Fibroblast of villous mesenchyme (primary cell): ENCODE measurements at regions not wholly inside any gene's neighbourhood (a gene's known extent, or its start where the extent isn't known, plus 50 kb on each side); places are given as distances from the start of the nearest gene placed in this dataset.
A peak's percentile ranks its signal among the peaks of the same experiment; 100 is the strongest.

Experiments used
- DNase-seq: peaks from one replicate; pipeline ENCODE4 v3.0.0-alpha.2; 2010; ENCODE audit warnings: low read depth
- H3K4me3 ChIP-seq: 2 replicates; pipeline ENCODE4 v1.5.1; 2011; ENCODE audit warnings: low read depth, mild to moderate bottlenecking, low read length
- TF ChIP-seq, protein P1 (sequence below): IDR thresholded peaks from 2 replicates; pipeline ENCODE4 v1.5.1; 2012; ENCODE audit warnings: low read depth, mild to moderate bottlenecking, low read length; ENCODE audit not compliant: insufficient read depth

DNA sequence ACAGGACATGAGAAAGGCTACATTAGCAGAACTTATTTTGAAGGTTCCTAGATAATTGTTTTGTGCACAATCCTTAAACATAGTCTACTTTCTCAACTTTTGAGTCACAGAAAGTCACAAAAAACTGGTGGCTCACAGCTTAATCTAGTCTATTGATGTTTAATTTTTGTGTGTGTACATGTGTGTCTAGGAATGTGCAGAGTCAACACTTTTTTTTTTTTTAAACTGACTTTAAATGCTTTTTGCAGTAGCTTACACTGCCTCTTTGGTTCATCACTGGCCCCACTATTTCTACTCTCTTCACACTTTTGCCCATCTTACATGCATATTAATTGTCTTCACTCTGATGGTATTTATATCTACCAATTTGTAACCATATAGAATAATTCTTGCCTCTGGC is 566.9 kb downstream of the BCKDHB start:
- TF ChIP-seq, protein P1, sequence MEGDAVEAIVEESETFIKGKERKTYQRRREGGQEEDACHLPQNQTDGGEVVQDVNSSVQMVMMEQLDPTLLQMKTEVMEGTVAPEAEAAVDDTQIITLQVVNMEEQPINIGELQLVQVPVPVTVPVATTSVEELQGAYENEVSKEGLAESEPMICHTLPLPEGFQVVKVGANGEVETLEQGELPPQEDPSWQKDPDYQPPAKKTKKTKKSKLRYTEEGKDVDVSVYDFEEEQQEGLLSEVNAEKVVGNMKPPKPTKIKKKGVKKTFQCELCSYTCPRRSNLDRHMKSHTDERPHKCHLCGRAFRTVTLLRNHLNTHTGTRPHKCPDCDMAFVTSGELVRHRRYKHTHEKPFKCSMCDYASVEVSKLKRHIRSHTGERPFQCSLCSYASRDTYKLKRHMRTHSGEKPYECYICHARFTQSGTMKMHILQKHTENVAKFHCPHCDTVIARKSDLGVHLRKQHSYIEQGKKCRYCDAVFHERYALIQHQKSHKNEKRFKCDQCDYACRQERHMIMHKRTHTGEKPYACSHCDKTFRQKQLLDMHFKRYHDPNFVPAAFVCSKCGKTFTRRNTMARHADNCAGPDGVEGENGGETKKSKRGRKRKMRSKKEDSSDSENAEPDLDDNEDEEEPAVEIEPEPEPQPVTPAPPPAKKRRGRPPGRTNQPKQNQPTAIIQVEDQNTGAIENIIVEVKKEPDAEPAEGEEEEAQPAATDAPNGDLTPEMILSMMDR, result no peak
- no peak overlapping the region for H3K4me3 ChIP-seq
- DNase-seq, result no peak

DNA sequence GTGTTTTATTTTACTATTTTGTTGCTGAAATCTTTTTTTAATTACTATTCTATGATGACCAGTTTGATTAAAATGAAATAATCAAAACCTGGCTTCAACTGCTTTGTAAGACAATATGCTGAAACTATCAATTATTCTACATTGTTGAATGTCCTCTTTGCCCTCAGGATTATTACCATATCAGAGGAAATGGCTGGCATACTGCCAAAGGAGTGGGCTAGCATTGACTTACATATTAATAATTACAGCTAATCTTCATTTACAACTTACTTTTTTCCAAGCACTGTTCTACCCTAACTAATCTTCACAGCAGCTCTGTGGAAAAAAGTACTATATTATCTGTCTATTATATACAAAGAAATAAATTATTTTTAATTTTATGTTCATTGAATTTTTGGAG is 560.5 kb downstream of the BCKDHB start:
- TF ChIP-seq, protein P1, result no peak

DNA sequence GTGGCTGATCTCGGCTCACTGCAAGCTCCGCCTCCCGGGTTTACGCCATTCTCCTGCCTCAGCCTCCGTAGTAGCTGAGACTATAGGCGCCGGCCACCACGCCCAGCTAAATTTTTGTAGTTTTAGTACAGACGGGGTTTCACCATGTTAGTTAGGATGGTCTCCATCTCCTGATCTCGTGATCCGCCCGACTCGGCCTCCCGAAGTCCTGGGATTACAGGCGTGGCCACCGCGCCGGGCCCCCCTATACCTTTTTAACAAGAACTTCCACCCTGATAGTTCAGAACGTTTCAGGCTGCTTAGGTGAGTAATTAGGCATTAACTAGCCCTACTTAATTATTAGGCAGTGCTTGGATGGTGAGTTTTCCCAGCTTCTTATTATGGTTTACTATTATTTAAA is 552.5 kb downstream of the BCKDHB start:
- H3K4me3 ChIP-seq, result no peak overlapping the region
- DNase-seq, result no peak
- TF ChIP-seq, protein P1, result no peak

More for the DNA sequence above, 560.5 kb downstream of the BCKDHB start:
- H3K4me3 ChIP-seq, result no peak overlapping the region
- no peak for DNase-seq

DNA sequence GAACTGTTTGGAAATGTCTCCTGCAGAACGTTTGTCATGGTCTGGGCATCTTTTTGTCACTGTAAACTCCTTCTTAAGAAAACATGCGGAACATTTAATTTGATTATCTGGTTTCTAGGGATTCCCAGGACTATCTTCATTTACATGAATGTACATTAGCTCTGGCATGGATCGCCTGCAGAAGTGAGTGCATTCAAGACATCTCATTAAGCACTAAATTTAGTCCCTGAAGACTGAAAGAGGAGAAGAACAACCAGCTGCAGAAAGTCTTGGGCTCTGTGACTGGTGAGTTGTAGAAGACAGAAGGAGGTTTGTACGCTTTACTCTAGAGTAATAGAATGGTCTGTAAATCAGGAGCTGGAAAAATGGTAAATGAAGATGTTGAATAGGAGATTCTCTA is 540.7 kb downstream of the BCKDHB start:
- no peak overlapping the region for H3K4me3 ChIP-seq
- TF ChIP-seq, protein P1, result no peak
- no peak for DNase-seq

DNA sequence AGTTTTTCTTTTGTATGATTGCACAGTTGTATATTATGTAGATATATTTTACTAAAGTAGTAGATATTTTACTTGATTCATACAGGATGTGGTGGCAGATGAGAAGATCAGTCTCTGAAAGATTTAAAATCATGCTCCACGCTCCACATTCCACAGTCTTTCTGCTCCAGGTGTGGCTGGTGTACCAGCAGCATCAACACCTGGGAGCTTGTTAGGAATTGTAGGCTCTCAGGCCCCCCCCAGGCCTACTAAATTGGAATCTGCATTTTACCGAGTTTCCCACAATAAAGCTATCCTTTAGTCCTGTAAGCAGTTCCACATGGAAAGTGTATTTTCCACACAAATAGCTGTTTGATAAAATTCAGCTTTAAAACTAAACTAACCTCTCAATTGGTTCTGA is 537.4 kb downstream of the BCKDHB start:
- no peak for DNase-seq
- TF ChIP-seq, protein P1, result no peak
- no peak overlapping the region for H3K4me3 ChIP-seq

DNA sequence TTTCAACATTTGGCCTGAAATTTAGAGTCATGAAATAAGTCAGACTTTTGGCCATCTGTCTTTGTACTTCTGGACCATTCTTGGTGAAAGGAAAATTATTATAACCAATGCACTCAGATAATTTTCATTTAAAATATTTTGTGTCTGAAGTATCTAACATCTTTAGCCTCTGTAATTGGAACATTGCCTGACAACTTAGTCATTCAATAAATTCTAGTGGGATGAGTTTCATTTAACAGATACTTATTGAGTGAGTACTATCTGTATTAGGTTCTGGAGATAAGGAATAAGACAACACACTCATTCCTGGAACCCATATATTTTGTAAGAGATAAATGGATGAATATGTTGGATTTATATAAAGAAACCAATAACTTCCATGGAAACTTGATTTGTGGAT is 536.0 kb downstream of the BCKDHB start:
- DNase-seq, result peak; percentile 17
- no peak overlapping the region for H3K4me3 ChIP-seq
- TF ChIP-seq, protein P1, result no peak

DNA sequence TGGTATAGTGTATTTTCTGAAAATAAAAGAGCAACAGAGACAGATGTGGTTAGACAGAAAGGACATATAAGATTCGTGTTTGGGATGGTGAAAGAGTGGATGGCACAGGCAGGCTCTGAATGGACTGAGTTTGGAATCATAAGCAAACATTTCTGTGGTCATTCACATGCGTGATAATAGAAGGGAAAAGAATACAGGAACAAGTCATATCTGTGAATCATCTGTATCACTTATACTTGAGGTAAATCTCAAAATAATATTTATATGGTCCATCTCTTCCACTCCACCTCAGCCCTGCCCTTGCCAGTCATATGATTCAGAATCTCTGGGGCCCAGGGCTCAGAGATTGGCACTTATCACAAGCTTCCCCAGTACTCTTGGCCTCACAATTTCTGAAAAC is 535.1 kb downstream of the BCKDHB start:
- TF ChIP-seq, protein P1, result no peak
- no peak overlapping the region for H3K4me3 ChIP-seq
- DNase-seq, result no peak
